PC-3 (cell line): ENCODE measurements at regions not wholly inside any gene's neighbourhood (a gene's known extent, or its start where the extent isn't known, plus 50 kb on each side); places are given as distances from the start of the nearest gene placed in this dataset.

Experiments used
- ATAC-seq: fragments of 200-7000 bp; cut with Tn5 transposase; 2 replicates; pipeline ENCODE4 v1.9.1; 2020; ENCODE audit warnings: mild to moderate bottlenecking, moderate library complexity
- BruUV-seq: library from RNA; stranded (reverse); fragments of 400-500 nt; replicated peaks from 2 replicates; lab custom pipeline; 2021; lab: Mats Ljungman, UMichigan
- CTCF ChIA-PET: fragments of 300-600 bp; sonication (Branson Sonifier 250); formaldehyde crosslinking; loops from one replicate; lab custom pipeline; 2022; ENCODE audit warnings: antibody characterized with exemption; lab: Charles Lee
- POLR2A ChIA-PET: fragments of 300-600 bp; sonication (Branson Sonifier 250); formaldehyde crosslinking; loops from one replicate; lab custom pipeline; 2022; ENCODE audit warnings: antibody characterized with exemption; ENCODE audit not compliant: unreplicated experiment; lab: Charles Lee
- DNase-seq: peaks from one replicate; pipeline ENCODE4 v3.0.0-alpha.2; 2015
- H2AFZ ChIP-seq: fragments of 300-600 bp; sonication (generic); 2 replicates; pipeline ENCODE4 v1.6.0; 2016; ENCODE audit warnings: antibody characterized with exemption, low read length
- H3F3A ChIP-seq: fragments of 300-600 bp; sonication (generic); one replicate; pipeline ENCODE4 v1.6.0; 2017; ENCODE audit warnings: antibody characterized with exemption, low read length, control low read depth, mild to moderate bottlenecking; ENCODE audit not compliant: unreplicated experiment
- H3K27ac ChIP-seq: fragments of 300-600 bp; sonication (generic); 2 replicates; pipeline ENCODE4 v1.5.1; 2016; ENCODE audit warnings: mild to moderate bottlenecking, low read length
- H3K27me3 ChIP-seq: fragments of 300-600 bp; sonication (generic); 2 replicates; pipeline ENCODE4 v1.6.1; 2016; ENCODE audit warnings: low read length, mixed read lengths
- H3K36me3 ChIP-seq: fragments of 300-600 bp; sonication (generic); 2 replicates; pipeline ENCODE4 v1.6.1; 2016; ENCODE audit warnings: low read depth, mixed run types, low read length, mixed read lengths
- H3K4me1 ChIP-seq: fragments of 300-600 bp; sonication (generic); 2 replicates; pipeline ENCODE4 v1.5.1; 2016; ENCODE audit warnings: low read length; ENCODE audit not compliant: insufficient read depth
- H3K4me2 ChIP-seq: fragments of 300-600 bp; sonication (generic); 2 replicates; pipeline ENCODE4 v1.6.0; 2016; ENCODE audit warnings: low read length
- H3K4me3 ChIP-seq: fragments of 300-600 bp; sonication (generic); 2 replicates; pipeline ENCODE4 v1.5.1; 2016; ENCODE audit warnings: mild to moderate bottlenecking, low read length, mixed read lengths
- H3K79me2 ChIP-seq: fragments of 300-600 bp; sonication (generic); 2 replicates; pipeline ENCODE4 v1.6.1; 2017; ENCODE audit warnings: low read length, mixed read lengths
- H3K9ac ChIP-seq: fragments of 300-600 bp; sonication (generic); 2 replicates; pipeline ENCODE4 v1.6.0; 2016; ENCODE audit warnings: mild to moderate bottlenecking, low read length
- H3K9me2 ChIP-seq: fragments of 300-600 bp; sonication (generic); replicated peaks from 2 replicates; pipeline ENCODE4 v1.6.1; 2016; ENCODE audit warnings: mixed run types, low read length, mixed read lengths
- H3K9me3 ChIP-seq: fragments of 300-600 bp; sonication (generic); 2 replicates; pipeline ENCODE4 v1.6.1; 2016; ENCODE audit warnings: low read length, mixed read lengths
- H4K20me1 ChIP-seq: fragments of 300-600 bp; sonication (generic); 2 replicates; pipeline ENCODE4 v1.6.1; 2016; ENCODE audit warnings: low read length, mixed read lengths
- CTCF ChIP-seq: fragments of 300-600 bp; sonication (generic); conservative IDR thresholded peaks from 2 replicates; pipeline ENCODE4 v1.5.1; 2017; ENCODE audit warnings: antibody characterized with exemption, low read depth, mild to moderate bottlenecking, low read length
- EZH2 ChIP-seq: fragments of 300-600 bp; sonication (generic); IDR thresholded peaks from one replicate; pipeline ENCODE4 v1.6.1; 2017; ENCODE audit warnings: antibody characterized with exemption, mild to moderate bottlenecking, low read length; ENCODE audit not compliant: unreplicated experiment
- EZH2phosphoT487 ChIP-seq: fragments of 300-600 bp; sonication (generic); IDR thresholded peaks from 2 replicates; pipeline ENCODE4 v1.6.1; 2018; ENCODE audit warnings: mild to moderate bottlenecking, antibody characterized with exemption, low read length, borderline replicate concordance
- intact Hi-C: fragments of 100-400 bp; cut with micrococcal nuclease; formaldehyde crosslinking; loops from 2 replicates; pipeline ENCODE4 v1.9.0; 2023

DNA sequence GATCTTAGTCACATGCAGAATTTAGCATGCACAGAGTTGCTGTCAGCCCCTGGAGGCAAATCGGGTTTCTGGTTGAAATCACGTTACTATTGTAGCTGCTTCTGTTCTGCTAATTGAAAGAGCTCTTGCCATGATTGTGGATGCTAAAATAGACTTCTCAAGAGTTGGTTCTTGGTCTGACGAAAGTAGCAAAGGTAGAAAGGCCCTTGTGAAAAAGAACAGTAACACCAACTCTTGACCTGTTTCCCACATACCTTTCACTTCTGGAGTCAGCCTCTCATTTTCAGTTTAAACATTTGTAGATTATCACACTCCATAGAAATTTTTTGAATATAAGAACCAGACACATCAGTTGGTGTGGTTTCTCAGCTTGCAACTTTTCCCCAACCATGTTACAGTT, 110.0 kb upstream of the EPB41L3 start:
- no peaks in the 10 kb centered on the region for H3K9me2 ChIP-seq
- no peaks in the 10 kb centered on the region for H3K9me3 ChIP-seq
- no TSS peak for BruUV-seq
- no peak for DNase-seq
- H3K79me2 ChIP-seq, result no peaks in the 10 kb centered on the region
- no peak overlapping the region for H3K27ac ChIP-seq
- no peak overlapping the region for H2AFZ ChIP-seq
- no peak for TF ChIP-seq EZH2
- no peak for TF ChIP-seq EZH2phosphoT487
- TF ChIP-seq CTCF, result no peak
- H3K4me2 ChIP-seq, result no peak overlapping the region
- intact Hi-C loops, result no loop called here
- no peak overlapping the region for H3K4me3 ChIP-seq
- no peaks in the 10 kb centered on the region for H4K20me1 ChIP-seq
- ChIA-PET CTCF (no interaction called here), POLR2A (no interaction called here)
- no peak for ATAC-seq
- no peak overlapping the region for H3K9ac ChIP-seq
- H3K27me3 ChIP-seq, result peaks cover 23% of the 10 kb centered on the region
- no peaks in the 10 kb centered on the region for H3F3A ChIP-seq
- no peaks in the 10 kb centered on the region for H3K4me1 ChIP-seq
- H3K36me3 ChIP-seq, result no peaks in the 10 kb centered on the region

GRCh38 chr18:5651736-5652135, 107.9 kb upstream of the EPB41L3 start:
- H3K9me3 ChIP-seq, result no peaks in the 10 kb centered on the region
- no peaks in the 10 kb centered on the region for H3F3A ChIP-seq
- H3K36me3 ChIP-seq, result no peaks in the 10 kb centered on the region
- no peak overlapping the region for H3K4me2 ChIP-seq
- no peak overlapping the region for H2AFZ ChIP-seq
- no peaks in the 10 kb centered on the region for H3K9me2 ChIP-seq
- CTCF ChIA-PET, result interaction anchor here (0.6 kb wide), 1 partner anchor 56 kb away, joined by 3 read pairs; no protein-coding TSS in a partner anchor
- H4K20me1 ChIP-seq, result no peaks in the 10 kb centered on the region
- no peak overlapping the region for H3K4me3 ChIP-seq
- H3K9ac ChIP-seq, result no peak overlapping the region
- BruUV-seq, result no TSS peak
- DNase-seq, result no peak
- H3K4me1 ChIP-seq, result no peaks in the 10 kb centered on the region
- TF ChIP-seq EZH2 (no peak), EZH2phosphoT487 (no peak), CTCF (no peak)
- intact Hi-C loops, result no loop called here
- no peaks in the 10 kb centered on the region for H3K79me2 ChIP-seq
- POLR2A ChIA-PET, result no interaction called here
- no peak overlapping the region for H3K27ac ChIP-seq
- ATAC-seq, result no peak
- peaks cover 23% of the 10 kb centered on the region for H3K27me3 ChIP-seq

GRCh38 chr18:5649439-5649838, 105.6 kb upstream of the EPB41L3 start:
- Histone ChIP-seq H3K4me2 (no peak overlapping the region), H3K27me3 (peaks cover 26% of the 10 kb centered on the region), H3K4me3 (no peak overlapping the region), H3K4me1 (no peaks in the 10 kb centered on the region), H2AFZ (no peak overlapping the region), H3K9ac (no peak overlapping the region), H3K27ac (no peak overlapping the region), H4K20me1 (no peaks in the 10 kb centered on the region), H3K79me2 (no peaks in the 10 kb centered on the region), H3K36me3 (no peaks in the 10 kb centered on the region), H3K9me3 (no peaks in the 10 kb centered on the region), H3F3A (no peaks in the 10 kb centered on the region), H3K9me2 (no peaks in the 10 kb centered on the region)
- intact Hi-C loops, result no loop called here
- BruUV-seq, result no TSS peak
- DNase-seq (no peak), ATAC-seq (no peak)
- ChIA-PET CTCF (no interaction called here), POLR2A (no interaction called here)
- no peak for TF ChIP-seq CTCF
- TF ChIP-seq EZH2phosphoT487, result no peak
- TF ChIP-seq EZH2, result no peak
